C4-2B (cell line): ENCODE measurements at regions not wholly inside any gene's neighbourhood (a gene's known extent, or its start where the extent isn't known, plus 50 kb on each side); places are given as distances from the start of the nearest gene placed in this dataset.

ENCODE experiments used
- H3K27ac ChIP-seq: fragments of 450-650 bp; 2 replicates; pipeline ENCODE4 v1.5.1; 2017
- ZFX ChIP-seq: fragments of 450-650 bp; IDR thresholded peaks from 2 replicates; pipeline ENCODE4 v1.6.1; 2017
- TF ChIP-seq, protein P1 (sequence below): fragments of 450-650 bp; conservative IDR thresholded peaks from 2 replicates; pipeline ENCODE4 v1.5.1; 2017; ENCODE audit warnings: mild to moderate bottlenecking

DNA sequence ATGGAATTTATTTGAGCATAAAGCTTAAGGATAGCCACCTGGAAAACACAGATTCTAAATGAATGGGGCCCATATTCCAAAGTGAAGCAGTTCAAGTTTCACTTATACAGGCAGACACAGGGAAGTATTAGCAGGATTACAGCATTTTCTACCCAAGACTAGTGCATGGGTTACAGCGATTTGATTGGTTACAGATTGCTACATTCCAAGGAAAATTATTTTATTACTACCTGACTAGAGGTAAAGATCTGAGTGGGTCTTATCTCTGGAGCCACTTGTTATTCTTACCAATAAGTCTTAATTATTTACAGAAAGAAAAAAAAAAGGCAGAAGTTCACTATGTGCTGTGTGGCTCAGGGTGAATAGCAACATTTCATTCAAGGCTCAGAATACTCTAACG is 87.4 kb upstream of the ITGB1 start:
- TF ChIP-seq, protein P1, sequence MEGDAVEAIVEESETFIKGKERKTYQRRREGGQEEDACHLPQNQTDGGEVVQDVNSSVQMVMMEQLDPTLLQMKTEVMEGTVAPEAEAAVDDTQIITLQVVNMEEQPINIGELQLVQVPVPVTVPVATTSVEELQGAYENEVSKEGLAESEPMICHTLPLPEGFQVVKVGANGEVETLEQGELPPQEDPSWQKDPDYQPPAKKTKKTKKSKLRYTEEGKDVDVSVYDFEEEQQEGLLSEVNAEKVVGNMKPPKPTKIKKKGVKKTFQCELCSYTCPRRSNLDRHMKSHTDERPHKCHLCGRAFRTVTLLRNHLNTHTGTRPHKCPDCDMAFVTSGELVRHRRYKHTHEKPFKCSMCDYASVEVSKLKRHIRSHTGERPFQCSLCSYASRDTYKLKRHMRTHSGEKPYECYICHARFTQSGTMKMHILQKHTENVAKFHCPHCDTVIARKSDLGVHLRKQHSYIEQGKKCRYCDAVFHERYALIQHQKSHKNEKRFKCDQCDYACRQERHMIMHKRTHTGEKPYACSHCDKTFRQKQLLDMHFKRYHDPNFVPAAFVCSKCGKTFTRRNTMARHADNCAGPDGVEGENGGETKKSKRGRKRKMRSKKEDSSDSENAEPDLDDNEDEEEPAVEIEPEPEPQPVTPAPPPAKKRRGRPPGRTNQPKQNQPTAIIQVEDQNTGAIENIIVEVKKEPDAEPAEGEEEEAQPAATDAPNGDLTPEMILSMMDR = no peak
- TF ChIP-seq ZFX = no peak
- no peak overlapping the region for H3K27ac ChIP-seq

DNA sequence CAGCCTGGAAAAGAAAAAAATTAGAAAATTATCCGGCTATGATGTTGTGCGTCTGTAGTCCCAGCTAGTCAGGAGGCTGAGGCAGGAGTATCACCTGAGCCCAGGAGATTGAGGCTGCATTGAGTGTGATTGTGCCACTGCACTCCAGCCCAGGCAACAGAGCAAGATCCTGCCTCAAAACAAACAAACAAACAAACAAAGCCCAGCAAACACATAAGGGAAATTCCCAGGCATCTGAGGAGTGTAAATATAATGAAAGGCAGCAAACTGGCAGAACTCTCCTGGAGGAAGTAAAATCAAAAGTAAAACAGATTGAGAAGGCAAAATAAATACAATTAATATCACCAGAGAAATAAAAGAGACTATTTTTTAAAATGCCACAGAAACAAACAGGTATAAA is 84.5 kb upstream of the ITGB1 start:
- no peak overlapping the region for H3K27ac ChIP-seq
- no peak for TF ChIP-seq ZFX
- TF ChIP-seq, protein P1 = no peak

DNA sequence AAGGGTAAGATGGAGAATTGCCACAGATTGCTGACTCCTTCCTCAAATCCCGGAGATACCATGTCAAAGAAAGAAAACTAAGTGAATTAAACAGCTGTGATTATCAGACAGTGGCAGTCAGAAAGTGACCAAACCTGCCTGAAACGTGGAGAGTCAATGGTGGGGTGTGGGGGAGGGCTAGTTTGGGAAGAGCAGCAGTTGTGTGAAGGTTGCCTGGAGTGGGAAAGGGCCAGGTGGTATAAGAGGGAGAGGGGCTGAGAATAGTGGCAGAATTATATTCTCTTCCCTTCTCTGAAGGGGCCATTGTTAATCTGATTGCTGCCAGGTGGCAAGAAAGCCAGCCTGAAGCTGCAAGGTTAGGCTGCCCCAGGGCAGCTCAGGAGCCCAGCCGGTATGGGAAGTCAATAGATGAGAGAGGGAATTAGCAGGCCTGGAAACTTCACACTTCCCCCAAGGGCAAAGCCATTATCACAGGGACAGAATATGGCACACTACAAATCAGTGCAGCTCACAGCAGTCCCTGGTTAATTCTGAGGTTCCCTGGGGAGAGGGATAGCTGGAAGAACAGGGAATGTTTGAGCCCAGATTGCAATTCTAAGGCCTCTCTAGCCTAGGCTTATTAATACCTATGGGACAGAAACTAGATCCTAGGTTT is 83.9 kb upstream of the ITGB1 start:
- TF ChIP-seq, protein P1 = no peak
- TF ChIP-seq ZFX = no peak
- no peak overlapping the region for H3K27ac ChIP-seq

DNA sequence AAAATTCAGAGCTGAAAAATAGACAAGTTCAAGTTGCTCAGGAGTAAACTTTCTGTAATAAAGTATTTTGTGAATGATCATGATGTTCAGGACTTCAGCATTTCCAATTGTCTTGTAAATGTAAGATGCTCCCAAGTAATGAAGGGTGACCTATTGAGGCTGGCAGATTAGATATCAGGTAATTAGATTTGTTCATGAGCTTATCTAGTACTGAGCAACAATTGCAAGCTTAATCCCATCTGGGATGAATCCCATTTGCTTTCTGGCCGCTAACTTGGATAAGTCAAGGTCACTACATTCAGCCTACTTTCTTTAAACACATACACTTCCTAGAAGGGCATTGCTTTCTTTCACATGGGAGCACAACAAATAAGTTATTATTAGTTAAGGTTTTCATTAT is 82.4 kb upstream of the ITGB1 start:
- no peak for TF ChIP-seq ZFX
- TF ChIP-seq, protein P1 = no peak
- no peak overlapping the region for H3K27ac ChIP-seq

DNA sequence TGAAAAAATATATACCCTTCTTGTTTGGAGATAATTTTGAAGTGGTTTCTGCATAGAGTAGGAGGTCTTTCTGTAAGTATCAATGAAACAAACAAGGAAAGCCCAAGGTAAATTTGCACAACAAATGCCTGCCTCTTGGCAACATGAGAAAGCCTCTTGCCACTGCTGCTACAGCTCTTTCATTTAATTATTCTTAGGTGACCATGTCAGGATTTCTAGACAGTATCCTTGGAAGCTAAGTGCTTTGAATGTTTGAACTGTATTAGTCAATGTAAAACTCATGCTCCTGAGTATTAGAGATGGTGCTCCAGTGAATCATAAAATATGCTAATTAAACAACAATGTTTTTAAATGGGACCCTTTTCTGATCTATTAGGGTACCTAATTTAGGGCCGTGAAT is 81.2 kb upstream of the ITGB1 start:
- H3K27ac ChIP-seq = no peak overlapping the region
- no peak for TF ChIP-seq ZFX
- TF ChIP-seq, protein P1 = no peak

DNA sequence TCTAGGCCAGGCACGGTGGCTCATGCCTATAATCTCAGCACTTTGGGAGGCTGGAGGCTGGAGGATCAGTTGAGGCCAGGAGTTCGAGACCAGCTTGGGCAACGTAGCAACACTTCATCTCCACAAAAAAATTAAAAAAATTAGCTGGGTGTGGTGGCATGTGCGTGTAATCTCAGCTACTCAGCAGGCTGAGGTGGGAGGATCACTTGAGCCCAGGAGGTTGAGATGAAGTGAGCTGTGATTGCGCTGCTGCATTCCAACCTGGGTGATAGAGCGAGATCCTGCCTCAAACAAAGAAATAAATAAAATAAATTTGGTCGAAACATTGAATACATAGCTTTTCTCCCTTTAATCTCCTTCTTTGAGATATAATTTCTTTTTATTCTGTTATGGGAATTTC is 80.6 kb upstream of the ITGB1 start:
- H3K27ac ChIP-seq = no peak overlapping the region
- TF ChIP-seq ZFX = no peak
- TF ChIP-seq, protein P1 = no peak

DNA sequence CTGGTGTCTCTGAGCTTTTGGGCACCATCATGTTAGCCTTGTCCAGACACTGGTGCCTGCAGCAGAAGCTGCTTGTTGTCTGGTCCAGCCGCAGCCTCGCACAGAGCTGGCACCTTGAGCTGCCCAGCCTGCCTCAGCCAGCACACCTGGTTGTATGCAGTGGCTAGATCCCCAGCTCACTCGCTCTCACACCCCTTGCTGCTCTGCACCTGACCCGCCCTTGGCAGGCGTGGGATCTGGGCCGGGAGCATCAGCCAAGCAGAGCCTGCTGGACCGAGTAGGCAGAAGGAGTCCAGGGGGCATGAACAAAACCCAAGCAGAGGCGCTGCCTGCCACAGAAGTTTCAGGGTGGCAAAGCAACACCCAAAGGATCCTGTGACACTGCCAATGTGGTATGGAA is 79.7 kb upstream of the ITGB1 start:
- TF ChIP-seq, protein P1 = no peak

More for the DNA sequence above, 79.7 kb upstream of the ITGB1 start:
- H3K27ac ChIP-seq = no peak overlapping the region
